Heart left ventricle (tissue), 13 donors: ENCODE measurements at regions not wholly inside any gene's neighbourhood (a gene's known extent, or its start where the extent isn't known, plus 50 kb on each side); places are given as distances from the start of the nearest gene placed in this dataset.

Experiments used
- POLR2A ChIP-seq, 2 donors: fragments of 450-650 bp; IDR thresholded peaks; one replicate each; pipeline ENCODE4 v1.6.1; 2017; ENCODE audit warnings: antibody characterized with exemption in 2 of 2, mild to moderate bottlenecking in 2 of 2, moderate library complexity in 2 of 2
- TF ChIP-seq, protein P1 (sequence below), 12 donors: fragments of 200-600 bp; sonication (generic) in 4 of 12; IDR thresholded peaks; one replicate each; pipeline versions ENCODE4 v1.5.0 to v1.8.0; 2018 to 2022; ENCODE audit warnings: antibody characterized with exemption in 12 of 12, mild to moderate bottlenecking in 5 of 12
- donor health status: ischemic (EF 13 %, LVEDD 7.1; RV severe dilation, severe dysfunction).
- donor health status: DM: no; HTN: yes; CAD: no.
- donor health status: DM: no; HTN: no; CAD: no.
- donor health status: ischemic (EF 25% LVEDD 6.9; RV normal size, moderate dysfunction).
- donor health status: ischemic (EF 25% LVEDD 5.7; RV mildly dilated, moderate dysfunction).
- donor health status: ischemic (EF 35%, LVEDD 5.7; RV mildly dilated, moderate dysfunction).
- donor health status: nonischemic (EF 11% LVEDD 7.7; RV severe dilation, severe dysfunction).
- donor health status: DM: yes; HTN: yes; CAD: no.
- donor health status: PGD.
- donor health status: ischemic (EF 29% LVEDD 5.4; RV normal size, mild dysfunction).
- donor health status: nonischemic (EF 23%, LVEDD 6.1; RV moderate dilation, normal function).

DNA sequence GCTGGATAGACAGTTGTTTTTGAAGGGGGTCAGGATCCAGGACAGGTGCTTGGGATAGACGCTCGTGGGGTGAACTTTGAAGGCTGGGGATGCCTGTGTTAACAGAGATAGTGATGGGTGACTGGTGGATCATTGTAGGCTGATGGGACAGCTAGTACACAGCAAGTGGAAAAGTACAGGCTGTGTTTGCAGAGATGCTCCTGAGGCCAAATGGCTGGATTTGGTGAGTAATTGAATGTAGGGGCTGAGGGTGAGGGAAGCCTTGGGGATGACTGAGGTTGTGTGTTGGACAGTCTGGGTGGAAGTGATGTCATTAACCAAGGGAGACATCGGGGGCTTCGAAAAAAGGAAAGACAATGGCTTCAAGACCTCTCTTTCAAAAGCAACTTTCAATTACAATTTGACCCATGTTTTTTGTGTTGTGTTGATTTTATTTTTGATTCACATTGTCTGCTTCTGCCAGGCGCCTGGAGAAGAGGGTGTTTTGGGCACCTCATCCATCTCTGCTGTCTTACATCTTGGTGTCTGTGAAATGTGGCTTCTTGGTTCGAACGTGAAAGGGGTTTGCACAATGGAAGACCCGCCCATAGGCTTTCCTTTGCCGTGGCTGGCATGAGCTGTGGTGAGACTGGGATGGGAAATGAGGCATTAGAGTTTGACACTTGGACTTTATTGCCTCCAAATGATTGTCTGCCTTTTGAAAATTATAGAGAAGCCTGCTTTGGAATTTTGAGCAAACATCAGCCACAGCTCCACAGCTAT, 147.5 kb downstream of the FOXD2 start:
- no peak for TF ChIP-seq POLR2A (IDR thresholded peaks at IDR 0.05)
- TF ChIP-seq, protein P1, sequence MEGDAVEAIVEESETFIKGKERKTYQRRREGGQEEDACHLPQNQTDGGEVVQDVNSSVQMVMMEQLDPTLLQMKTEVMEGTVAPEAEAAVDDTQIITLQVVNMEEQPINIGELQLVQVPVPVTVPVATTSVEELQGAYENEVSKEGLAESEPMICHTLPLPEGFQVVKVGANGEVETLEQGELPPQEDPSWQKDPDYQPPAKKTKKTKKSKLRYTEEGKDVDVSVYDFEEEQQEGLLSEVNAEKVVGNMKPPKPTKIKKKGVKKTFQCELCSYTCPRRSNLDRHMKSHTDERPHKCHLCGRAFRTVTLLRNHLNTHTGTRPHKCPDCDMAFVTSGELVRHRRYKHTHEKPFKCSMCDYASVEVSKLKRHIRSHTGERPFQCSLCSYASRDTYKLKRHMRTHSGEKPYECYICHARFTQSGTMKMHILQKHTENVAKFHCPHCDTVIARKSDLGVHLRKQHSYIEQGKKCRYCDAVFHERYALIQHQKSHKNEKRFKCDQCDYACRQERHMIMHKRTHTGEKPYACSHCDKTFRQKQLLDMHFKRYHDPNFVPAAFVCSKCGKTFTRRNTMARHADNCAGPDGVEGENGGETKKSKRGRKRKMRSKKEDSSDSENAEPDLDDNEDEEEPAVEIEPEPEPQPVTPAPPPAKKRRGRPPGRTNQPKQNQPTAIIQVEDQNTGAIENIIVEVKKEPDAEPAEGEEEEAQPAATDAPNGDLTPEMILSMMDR (IDR thresholded peaks at IDR 0.05) = no peak
